HG03442 (cell line): ENCODE measurements at regions not wholly inside any gene's neighbourhood (a gene's known extent, or its start where the extent isn't known, plus 50 kb on each side); places are given as distances from the start of the nearest gene placed in this dataset.

ENCODE experiments used
- ATAC-seq: cut with Tn5 transposase; IDR thresholded peaks from one replicate; pipeline ENCODE4 v1.9.1; 2021; ENCODE audit warnings: mild to moderate bottlenecking, moderate library complexity; ENCODE audit not compliant: unreplicated experiment

- no peak for ATAC-seq
These were observed 53.9 kb upstream of the KLF13 start for GRCh38 chr15:31272558-31273257.

- ATAC-seq, result no peak
These were observed 53.2 kb upstream of the KLF13 start for GRCh38 chr15:31273258-31273941.

GRCh38 chr15:31274496-31275330, 51.9 kb upstream of the KLF13 start:
- ATAC-seq, result no peak

- ATAC-seq, result no peak
These were observed 51.0 kb upstream of the KLF13 start for GRCh38 chr15:31275331-31276262.

GRCh38 chr15:31276596-31277298, 49.9 kb upstream of the KLF13 start:
- ATAC-seq, result no peak
